Ovary (tissue), 3 donors: ENCODE measurements at regions not wholly inside any gene's neighbourhood (a gene's known extent, or its start where the extent isn't known, plus 50 kb on each side); places are given as distances from the start of the nearest gene placed in this dataset.

Source experiments
- EP300 ChIP-seq: sonication (generic); formaldehyde crosslinking; IDR thresholded peaks from one replicate; pipeline ENCODE4 v1.6.1; 2017; ENCODE audit warnings: antibody characterized with exemption
- POLR2A ChIP-seq: fragments of 450-650 bp; IDR thresholded peaks from one replicate; pipeline ENCODE4 v1.6.1; 2017; ENCODE audit warnings: antibody characterized with exemption, mild to moderate bottlenecking, moderate library complexity
- TF ChIP-seq, protein P1 (sequence below), 3 donors: fragments of 450-650 bp in 2 of 3; fragments of 200-600 bp in 1 of 3; IDR thresholded peaks; one replicate each; pipeline versions ENCODE4 v1.5.1 to v1.8.0; 2016 to 2022; ENCODE audit warnings: antibody characterized with exemption in 3 of 3, mild to moderate bottlenecking in 1 of 3
- donor health status: DM: no; HTN: no; CAD: no.

DNA sequence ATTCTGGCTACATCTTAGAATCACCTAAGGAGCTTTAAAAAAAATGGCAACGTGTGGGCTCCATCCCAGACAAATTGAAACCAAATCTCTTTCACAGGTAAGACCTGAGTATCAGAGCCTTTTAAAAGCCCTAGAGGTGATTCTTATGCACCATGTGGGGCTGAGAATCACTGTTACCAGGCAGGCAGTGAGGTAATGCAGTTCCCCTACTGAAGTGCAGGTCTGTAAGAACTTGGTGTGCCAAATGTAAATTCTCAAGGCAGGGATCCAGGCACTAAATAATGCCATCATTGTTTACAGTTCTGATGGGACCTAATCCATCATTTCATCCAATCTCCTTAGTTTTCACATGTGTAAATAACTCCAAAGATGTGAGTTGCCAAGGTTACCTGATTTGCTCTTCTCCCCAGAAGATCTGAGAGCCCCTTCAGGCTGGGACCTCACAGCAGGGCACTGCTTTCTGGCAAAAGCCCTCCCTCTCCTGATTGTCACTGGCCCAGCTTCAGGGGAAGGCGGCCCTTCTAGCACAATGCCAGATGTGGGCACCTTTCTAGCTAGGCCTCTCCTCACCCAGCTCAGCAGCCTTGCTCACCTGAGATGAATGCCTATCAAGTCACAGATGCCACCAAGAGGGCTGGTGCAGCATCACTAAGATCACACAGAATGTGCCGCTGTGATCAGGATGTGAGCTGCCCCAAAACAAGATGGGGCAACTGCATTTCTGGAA is 73.6 kb upstream of the RGPD5 start:
- no peak for TF ChIP-seq POLR2A
- TF ChIP-seq, protein P1, sequence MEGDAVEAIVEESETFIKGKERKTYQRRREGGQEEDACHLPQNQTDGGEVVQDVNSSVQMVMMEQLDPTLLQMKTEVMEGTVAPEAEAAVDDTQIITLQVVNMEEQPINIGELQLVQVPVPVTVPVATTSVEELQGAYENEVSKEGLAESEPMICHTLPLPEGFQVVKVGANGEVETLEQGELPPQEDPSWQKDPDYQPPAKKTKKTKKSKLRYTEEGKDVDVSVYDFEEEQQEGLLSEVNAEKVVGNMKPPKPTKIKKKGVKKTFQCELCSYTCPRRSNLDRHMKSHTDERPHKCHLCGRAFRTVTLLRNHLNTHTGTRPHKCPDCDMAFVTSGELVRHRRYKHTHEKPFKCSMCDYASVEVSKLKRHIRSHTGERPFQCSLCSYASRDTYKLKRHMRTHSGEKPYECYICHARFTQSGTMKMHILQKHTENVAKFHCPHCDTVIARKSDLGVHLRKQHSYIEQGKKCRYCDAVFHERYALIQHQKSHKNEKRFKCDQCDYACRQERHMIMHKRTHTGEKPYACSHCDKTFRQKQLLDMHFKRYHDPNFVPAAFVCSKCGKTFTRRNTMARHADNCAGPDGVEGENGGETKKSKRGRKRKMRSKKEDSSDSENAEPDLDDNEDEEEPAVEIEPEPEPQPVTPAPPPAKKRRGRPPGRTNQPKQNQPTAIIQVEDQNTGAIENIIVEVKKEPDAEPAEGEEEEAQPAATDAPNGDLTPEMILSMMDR (IDR thresholded peaks at IDR 0.05) = no peak
- TF ChIP-seq EP300 = no peak
